IPS-NIHi7 (cell line): ENCODE measurements at regions not wholly inside any gene's neighbourhood (a gene's known extent, or its start where the extent isn't known, plus 50 kb on each side); places are given as distances from the start of the nearest gene placed in this dataset.

ENCODE experiments used
- DNase-seq: peaks from one replicate; pipeline ENCODE4 v3.0.0; 2012; ENCODE audit warnings: mixed read lengths; ENCODE audit errors: extremely low spot score

- peak; percentile 26 for DNase-seq
Measured at GRCh38 chr5:38207343-38207742, 51.0 kb upstream of the EGFLAM start.

GRCh38 chr5:38202741-38203140, 55.6 kb upstream of the EGFLAM start:
- DNase-seq, result no peak

GRCh38 chr5:38200872-38201557, 57.3 kb upstream of the EGFLAM start:
- no peak for DNase-seq

- no peak for DNase-seq
Measured at GRCh38 chr5:38197118-38197517, 61.2 kb upstream of the EGFLAM start.

DNA sequence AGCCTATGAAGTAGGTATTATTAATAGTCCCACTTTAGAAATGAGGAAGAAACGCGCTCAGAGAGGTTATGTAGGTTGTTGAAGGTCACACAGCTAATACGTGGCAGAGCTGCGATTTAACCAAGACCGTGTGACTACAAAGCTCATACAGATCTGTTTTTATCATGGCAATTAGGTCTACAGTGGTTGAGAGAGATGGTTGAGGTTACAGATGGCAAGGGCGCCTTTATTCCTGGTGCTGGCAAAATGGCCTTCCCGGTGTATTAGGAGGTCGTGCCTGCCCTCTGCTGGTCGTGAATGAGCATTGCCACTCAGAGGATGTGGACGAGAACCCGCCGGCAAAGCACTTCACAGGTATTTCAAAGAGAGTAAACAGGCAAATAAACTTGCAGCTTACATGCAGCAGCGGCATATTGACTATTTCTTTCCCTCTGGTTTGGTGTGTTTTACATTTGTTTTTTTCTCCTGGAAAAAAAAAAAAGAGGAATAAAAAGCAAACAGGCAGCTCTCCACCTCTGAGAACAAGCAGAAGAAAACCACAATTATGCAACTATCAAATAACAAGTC, 65.3 kb upstream of the EGFLAM start:
- peak; percentile 89 for DNase-seq

GRCh38 chr5:38191693-38192092, 66.7 kb upstream of the EGFLAM start:
- DNase-seq, result no peak

DNA sequence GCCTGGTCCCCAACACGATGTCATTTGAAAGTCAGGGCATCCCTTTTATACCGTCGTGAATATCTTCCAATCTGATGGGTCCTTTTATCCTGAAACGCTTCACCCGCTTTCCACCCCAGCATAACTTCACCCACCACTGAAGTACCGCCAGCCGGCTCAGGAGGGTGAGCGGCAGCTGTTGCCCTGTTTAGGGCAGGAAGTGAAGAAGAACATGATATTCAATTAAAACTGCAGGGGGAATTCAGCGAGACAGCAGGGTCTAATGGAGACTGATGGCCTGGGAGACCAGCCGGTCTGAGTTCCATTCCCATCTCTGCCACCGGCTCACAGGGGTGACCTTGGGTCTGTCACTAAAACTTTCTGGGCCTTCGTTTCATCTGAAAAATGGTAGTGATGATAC, 68.2 kb upstream of the EGFLAM start:
- no peak for DNase-seq

DNA sequence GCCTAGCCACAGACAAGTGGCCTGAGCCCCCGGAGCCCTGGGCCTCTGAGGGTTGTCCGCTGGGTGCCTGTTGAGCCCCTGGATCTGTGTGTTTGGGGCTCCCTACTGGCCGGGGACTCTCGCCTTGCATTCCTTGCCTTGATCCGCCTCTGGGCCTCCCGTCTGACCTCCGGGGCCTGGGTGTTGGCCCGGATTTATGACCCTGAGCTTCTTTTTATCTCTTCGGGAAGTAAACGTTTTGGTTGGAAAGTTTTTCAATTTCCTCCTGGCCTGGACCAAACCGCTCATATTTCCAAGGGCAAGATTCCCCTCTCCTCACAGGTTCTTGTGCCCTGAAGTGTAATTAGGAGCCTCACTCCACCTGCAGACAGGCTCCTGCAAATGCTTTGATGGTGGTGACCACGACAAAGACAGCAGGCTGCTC, 69.3 kb upstream of the EGFLAM start:
- peak; percentile 36 for DNase-seq

DNA sequence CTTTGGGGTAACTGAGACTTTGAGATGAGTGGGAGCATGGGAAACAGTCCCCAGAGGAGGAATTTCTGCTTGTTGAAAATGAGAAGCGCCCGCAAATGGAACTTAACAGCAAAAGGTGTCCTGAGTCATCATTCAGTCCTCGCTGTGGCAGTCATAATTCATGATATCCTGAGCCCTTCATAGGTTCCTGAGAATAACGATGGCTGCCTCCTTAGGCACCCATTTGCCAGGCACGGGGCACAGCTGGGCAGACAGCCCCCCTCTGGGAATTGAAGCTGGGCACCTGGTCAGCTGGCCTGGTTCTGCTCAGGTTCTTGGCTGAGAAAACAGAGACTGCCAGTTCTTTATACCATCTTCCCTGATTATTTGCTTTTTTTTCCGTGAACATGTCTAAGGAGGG, 69.8 kb upstream of the EGFLAM start:
- no peak for DNase-seq

DNA sequence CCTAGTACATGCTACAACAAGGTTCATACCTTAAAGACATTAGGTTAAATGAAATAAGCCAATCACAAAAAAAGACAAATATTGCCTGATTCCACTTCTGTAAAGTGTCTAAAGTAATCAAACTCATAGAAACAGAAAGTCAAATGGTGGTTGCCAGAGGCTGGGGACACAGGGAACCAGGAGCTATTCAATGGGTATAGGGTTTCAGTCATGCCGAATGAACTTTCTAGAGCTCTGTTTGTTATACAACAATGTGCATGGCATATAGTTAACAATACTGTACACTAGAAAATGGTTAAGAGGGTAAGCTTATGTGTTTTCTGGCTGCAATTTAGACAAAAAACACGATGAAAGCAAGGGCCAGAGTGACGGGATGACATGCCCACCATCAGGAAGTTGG, 70.8 kb upstream of the EGFLAM start:
- DNase-seq, result no peak

GRCh38 chr5:38184627-38185026, 73.7 kb upstream of the EGFLAM start:
- no peak for DNase-seq

DNA sequence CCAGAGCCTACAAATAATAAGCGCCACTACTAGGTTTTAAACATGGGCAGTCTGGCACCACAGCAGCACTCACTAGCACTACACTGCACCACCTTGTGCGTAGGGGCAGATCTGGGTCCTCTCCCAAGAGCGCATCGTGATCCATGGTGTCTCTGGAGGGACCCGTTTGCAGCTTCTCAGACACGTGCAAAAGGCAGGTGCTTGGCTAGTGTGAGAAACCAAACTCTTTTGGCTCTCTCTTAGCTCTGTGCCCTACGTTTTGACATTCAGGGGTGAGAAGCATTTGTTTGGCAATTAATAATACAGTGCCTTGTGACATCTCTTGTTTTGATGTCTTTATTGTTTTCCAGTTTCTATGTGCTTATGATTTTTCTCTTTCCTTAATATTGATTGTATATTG, 75.4 kb upstream of the EGFLAM start:
- no peak for DNase-seq

- no peak for DNase-seq
Measured at GRCh38 chr5:38168029-38168428, 90.3 kb upstream of the EGFLAM start.

DNA sequence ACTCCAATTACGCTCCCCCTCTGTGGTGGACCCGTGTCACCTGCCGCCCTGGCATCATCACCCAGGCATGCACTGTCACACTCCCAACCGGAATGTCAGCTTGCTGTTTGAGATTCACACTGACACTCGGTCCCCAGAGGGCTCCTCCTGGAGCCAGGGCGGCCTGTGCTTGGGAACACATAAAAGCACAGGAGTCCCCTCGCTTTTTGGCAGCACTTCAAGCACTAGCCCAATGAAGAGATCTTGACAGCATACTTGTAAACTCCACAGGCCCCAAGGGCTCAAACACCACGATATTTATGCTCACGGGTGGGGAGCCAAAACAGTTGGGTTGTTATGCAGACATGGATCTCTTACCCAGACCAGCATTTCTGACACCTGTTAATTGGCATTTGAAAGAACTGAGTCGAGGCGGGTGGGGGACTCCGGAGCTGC, 90.8 kb upstream of the EGFLAM start:
- peak; percentile 32 for DNase-seq

DNA sequence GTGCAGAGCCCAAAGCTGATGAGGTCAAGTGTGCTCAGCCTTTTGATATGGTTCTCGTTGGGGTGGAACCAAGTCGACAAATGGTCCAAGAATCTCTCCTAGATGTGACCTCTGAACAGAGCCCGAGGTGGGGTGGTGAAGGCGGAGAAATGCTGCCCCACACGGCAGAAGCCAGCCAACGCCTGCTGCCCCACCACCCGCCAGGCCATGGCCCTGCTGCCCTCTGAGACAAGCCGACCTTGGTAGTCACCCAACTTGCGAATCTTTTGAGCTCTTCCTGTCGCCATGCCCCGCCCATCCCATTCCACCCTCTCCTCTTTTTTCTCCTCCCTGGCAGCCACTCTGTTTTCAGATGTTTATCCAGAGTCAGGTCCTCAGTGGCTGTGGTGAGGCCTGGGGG, 91.5 kb upstream of the EGFLAM start:
- no peak for DNase-seq

DNA sequence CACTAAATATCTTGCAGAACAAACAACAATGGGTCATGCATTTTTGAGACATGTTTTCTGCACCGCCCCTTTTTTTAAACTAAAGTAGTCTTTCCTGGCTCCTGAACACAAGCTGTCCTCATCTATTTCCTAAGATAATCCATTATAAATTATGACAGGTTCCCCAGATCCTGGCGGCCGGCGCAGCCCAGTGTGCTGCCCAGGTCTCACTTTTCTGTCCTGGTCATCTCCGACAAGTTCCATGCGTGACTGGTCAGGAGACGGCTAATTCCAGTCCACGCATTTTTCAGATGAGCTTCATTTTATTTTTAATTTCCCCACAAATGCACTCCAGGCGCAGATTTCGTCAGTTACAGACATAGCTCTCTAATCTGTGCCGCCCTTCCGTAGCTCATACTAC, 92.9 kb upstream of the EGFLAM start:
- no peak for DNase-seq

DNA sequence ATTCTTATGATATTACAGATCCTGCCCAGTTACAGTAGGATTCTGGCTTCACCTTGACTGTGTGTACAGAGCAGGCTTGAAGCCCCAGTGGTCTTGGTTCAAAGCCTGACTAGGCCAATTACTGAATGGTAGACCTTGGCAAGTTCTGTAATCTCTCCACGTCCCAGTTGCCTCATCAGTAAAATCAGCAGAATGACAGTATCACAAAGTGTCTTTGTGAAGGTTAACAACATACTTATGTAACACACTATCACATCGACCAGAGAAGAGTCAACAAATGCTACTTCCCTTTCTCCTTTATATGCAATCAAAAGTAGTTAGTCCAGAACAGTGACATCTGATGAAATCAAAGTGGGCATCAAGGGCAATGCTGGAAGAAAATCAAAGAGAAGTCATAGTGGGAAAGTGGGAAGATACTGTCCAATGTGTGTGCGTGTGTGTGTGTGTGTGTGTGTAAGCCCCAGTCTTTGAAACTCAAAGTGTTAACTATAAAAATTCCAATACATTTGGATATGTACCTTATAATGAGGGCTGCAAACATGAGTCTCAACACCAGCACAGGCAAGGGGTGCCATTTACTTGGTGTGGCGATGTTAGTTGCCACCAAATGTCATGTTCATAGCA, 93.5 kb upstream of the EGFLAM start:
- DNase-seq, result no peak

DNA sequence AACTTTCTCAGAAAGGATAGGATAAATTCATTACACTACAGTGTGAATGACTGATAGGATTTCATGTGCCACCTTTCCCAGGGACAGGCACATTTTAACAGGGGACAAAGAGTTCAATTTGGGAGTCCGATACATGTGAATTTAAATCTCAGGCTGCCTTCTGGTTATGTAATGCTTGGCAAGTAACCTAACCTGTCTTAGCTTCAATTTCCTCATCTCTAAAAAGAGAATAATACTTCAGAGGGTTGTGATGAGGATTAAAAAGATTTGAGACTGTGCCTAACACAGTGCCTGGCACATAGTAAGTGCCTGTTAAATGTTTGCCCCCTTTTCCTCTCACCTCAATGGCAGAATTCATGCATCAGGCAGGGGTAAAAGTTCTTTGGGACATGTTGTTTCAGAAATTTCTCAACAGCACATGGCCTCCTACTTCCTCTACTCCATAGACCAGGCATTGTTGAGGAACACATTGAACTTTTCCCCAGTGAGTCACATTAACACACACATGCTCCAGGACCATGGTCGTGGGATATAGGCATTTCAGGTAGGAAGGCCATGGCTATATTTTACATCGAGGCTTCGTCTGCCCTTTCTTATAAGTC, 94.6 kb upstream of the EGFLAM start:
- DNase-seq, result no peak

- no peak for DNase-seq
Measured at GRCh38 chr5:38162625-38163024, 95.7 kb upstream of the EGFLAM start.

- DNase-seq, result peak; percentile 36
Measured at GRCh38 chr5:38157024-38157423, 101.3 kb upstream of the EGFLAM start.

GRCh38 chr5:38154615-38155204, 103.6 kb upstream of the EGFLAM start:
- no peak for DNase-seq

- DNase-seq, result no peak
Measured at GRCh38 chr5:38151878-38152277, 106.5 kb upstream of the EGFLAM start.

DNA sequence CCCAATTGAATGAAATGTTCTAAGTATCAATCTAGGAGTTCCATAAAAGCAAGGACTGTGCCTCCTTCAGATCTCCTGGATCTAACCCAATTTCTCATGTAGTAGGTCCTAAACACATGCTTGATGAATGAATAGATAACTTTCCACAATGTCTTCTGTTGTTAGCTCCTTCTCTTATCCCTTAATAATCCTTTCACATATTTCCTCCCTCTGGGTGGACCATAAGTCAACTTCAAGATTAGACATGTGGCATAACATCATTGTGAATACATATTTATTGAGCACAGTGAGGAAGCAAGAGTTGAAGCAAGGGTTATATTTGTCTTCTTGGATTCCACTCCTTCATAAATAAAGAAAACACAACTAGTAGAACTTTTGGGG, 108.6 kb upstream of the EGFLAM start:
- no peak for DNase-seq
